HCT116 (cell line): ENCODE measurements at regions not wholly inside any gene's neighbourhood (a gene's known extent, or its start where the extent isn't known, plus 50 kb on each side); places are given as distances from the start of the nearest gene placed in this dataset.

Source experiments
- CTCF ChIP-seq, 3 experiments: fragments of 200-600 bp in 1 of 3; sonication (generic) in 1 of 3; IDR thresholded peaks in 2 of 3; conservative IDR thresholded peaks in 1 of 3; 2 replicates each; pipeline ENCODE4 v1.5.1; 2012 to 2017; ENCODE audit warnings: low read depth in 2 of 3, low read length in 2 of 3, antibody characterized with exemption in 1 of 3, borderline replicate concordance in 1 of 3, control low read depth in 1 of 3, mild to moderate bottlenecking in 1 of 3, mixed read lengths in 1 of 3, mixed run types in 1 of 3, moderate library complexity in 1 of 3; ENCODE audit not compliant: insufficient read depth in 1 of 3
- POLR2A ChIP-seq: IDR thresholded peaks from 2 replicates; pipeline ENCODE4 v1.7.0; 2011; ENCODE audit warnings: borderline replicate concordance; ENCODE audit not compliant: insufficient read depth, insufficient read length; ENCODE audit errors: extremely low read depth
- YY1 ChIP-seq: IDR thresholded peaks from 2 replicates; pipeline ENCODE4 v1.6.1; 2011; ENCODE audit warnings: low read length, low read depth, moderate library complexity, mild to moderate bottlenecking; ENCODE audit not compliant: insufficient replicate concordance; ENCODE audit errors: extremely low read depth

- no peak for TF ChIP-seq CTCF (IDR thresholded peaks at IDR 0.05 in 2 of 3, conservative IDR thresholded peaks at IDR 0.05 in 1 of 3; ENCODE audit: borderline replicate concordance in 1 of 3, insufficient read depth in 1 of 3, low read depth in 2 of 3, low read length in 2 of 3)
- TF ChIP-seq POLR2A, result no peak
- no peak for TF ChIP-seq YY1
Observed at GRCh38 chr3:44093531-44093930, 148.2 kb upstream of the TOPAZ1 start.
